Medulla oblongata (tissue), 1 donor: ENCODE measurements at regions not wholly inside any gene's neighbourhood (a gene's known extent, or its start where the extent isn't known, plus 50 kb on each side); places are given as distances from the start of the nearest gene placed in this dataset.
"Not testable (repeated sequence)": the region's sequence is repeated elsewhere in the genome, so short reads cannot be mapped to it uniquely, and the experiment has no call there.

Source experiments
- DNase-seq: peaks from one replicate; pipeline ENCODE4 v3.0.0-alpha.2; 2015; ENCODE audit errors: extremely low spot score

DNA sequence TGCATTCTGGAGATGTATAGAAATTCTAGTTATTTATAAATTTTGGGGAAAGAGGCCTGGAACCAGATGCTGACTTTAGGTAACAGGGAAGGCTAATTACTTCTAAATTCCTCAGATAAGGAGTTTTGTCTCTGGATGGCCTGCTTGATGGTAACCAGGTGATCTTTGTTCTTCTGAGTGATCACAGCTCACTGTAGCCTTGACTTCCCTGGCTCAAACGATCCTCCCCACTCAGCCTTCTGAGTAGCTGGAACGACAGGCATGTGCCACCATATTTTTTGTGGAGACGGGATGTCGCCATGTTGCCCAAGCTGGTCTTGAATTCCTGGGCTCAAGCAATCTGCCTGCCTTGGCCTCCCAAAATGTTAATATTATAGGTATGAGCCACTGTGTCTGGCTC, 54.4 kb upstream of the MSH6 start:
- no peak for DNase-seq

DNA sequence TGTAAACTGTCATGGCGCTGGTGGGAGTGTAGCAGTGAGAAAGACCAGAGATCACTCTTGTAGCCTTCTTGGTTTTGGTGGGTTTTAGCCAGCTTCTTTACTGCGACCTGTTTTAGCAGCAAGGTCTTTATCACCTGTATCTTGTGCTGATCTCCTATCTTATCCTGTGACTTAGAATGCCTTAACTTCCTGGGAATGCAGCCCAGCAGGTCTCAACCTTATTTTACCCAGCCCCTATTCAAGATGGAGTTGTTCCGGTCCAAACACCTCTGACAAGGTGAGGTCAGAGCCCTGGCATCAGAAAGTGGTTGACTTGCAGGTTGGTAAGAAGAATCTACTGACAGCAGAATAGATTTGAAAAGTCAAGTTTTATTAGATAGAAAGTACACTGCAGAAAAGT, 55.0 kb upstream of the MSH6 start:
- no peak for DNase-seq

DNA sequence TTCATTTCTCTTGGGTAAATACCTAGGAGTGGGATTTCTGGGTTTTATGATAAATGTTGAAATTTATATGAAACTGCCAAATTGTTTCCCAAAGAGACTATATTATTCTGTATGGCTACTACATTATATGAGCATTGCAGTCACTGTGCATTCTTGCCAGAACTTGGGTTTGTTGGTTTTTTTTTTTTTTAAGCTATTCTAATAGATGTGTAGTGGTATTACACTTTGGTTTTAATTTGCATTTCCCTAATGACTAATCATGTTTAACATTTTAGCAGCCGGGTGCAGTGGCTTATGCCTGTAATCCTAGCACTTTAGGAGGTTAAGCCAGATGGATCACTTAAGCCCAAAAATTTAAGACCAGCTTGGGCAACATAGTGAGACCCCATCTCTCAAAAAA, 56.0 kb upstream of the MSH6 start:
- DNase-seq, result not testable (repeated sequence)

DNA sequence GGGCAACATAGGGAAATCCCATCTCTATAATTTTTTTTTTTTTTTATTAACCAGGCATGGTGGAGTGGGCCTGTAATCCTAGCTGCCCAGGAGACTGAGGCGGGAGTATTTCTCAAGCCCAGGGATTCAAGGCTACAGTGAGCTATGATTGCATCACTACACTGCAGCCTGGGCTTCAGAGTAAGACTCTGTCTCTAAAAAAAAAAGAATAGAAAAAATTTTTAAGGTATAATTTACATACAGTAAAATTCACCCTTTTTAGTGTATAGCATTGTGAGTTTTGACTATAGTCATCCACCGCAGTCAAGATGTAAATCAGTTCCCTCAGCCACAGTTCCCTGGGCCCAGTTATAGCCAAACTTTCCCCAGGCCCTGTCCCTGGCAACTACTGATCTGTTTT, 57.1 kb upstream of the MSH6 start:
- no peak for DNase-seq

DNA sequence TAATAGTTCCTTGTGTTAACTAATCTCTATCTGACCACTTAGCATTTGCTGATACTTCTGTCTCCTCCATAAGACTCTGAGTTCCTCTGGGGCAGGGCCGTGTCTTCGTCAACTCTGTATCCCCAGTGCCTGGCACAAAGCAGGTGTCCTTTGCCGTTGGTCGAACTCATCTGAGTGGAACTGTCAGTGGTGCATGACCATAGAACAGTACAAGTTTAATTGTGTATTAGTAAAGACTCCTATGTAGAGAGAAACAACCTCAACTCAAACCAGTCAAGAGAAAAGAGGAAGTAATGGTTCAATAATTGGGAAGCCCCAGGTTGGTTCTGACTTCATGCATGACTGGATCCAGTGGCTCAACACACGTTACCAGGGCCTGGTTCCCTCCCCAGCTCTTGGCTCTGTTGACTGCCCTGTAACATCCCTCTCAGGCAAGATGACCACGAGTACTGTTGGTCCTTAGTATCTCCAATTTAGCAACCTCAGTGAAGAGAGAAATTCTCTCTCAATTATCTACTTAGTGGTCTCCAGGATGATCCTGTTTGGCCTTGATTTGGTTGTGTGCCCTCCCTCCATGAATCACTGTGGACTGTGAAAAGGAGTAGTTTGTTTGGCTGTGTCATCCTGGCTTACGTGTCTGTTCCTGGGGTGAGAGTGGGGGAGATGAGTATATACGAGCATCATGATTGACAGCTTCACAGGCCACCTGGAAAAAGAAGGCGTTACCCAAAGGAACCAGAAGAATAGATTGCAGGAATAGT, 58.5 kb upstream of the MSH6 start:
- no peak for DNase-seq

DNA sequence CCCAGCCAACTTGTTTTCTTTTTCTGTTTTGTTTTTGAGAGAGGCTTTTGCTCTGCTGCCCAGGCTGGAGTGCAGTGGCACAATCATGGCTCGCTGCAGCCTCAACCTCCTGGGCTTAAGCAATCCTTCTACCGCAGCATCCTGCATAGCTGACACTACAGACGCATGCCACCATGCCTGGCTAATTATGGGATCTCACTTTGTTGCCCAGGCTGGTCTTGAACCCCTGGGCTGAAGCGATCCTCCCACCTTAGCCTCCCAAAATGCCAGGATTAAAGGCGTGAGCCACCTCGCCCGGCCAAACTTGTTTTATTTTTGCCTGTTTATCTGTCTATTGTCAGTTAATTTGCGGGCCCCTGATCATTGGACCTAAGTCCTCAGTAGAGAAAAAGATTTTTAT, 61.6 kb upstream of the MSH6 start:
- no peak for DNase-seq

DNA sequence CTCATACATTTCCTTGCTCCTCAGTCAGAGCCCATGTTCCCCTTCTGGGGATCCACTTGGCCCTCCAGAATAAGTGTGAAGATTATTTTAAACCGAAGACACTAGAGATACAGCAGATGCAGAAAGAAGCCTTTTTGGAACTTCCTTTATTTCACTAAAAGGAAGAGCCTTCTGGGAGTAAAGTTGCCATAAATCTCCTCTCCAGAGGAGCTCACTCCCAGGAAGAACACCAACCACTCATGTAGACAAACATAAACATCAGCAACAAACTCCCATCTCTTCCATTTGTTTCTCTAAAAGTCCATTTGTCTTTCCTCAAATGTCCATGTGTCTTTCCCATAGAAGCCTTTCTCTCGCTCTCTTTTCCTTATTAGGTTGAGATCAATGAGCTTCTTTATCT, 62.4 kb upstream of the MSH6 start:
- DNase-seq, result no peak

DNA sequence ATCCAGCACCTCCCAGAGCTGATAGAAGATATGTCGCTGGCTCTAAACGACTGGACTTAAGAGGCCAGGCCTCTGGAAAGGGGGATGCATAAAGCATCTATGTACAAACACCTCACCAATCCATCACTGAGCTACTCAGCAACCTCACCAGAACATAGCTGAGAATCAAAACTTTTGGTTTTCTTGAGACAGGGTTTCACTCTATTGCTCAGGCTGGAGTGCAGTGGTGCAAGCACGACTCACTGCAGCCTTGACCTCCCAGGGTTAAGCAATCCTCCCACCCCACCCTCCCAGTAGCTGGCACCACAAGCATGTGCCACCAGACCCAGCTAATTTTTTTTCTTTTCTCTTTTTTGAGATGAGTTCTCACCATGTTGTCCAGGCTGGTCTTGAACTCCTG, 62.9 kb upstream of the MSH6 start:
- no peak for DNase-seq

DNA sequence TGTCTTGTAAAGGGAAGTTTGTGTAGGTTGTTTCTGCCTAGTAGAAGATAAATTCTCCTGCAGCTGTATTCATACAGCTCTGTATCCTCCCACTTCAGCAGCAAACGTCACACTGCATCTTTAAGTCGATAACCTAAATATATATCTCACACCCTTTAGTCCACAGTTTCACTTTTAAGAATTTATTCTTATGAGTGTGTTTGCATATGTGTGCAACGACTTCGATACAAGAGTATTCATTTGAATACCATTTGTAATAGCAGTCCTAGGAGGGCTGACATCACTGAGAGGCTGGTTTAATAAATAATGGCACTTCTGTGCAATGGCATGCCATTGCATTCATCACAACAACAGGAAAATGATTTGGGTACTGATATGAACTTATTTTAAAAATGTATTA, 63.8 kb upstream of the MSH6 start:
- DNase-seq, result no peak

DNA sequence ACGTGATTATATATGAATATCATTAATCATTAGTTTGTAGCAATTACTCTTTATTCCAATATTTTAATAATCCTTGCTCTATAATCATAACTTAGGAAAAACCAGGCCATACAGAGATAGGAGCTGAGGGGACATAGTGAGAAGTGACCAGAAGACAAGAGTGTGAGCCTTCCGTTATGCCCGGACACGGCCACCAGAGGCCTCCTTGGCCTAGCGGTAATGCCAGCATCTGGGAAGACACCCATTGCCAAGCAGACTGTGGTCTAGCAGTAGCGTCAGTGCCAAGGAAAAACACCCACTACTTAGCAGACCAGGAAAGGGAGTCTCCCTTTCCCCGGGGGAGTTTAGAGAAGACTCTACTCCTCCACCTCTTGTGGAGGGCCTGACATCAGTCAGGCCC, 66.6 kb upstream of the MSH6 start:
- not testable (repeated sequence) for DNase-seq

DNA sequence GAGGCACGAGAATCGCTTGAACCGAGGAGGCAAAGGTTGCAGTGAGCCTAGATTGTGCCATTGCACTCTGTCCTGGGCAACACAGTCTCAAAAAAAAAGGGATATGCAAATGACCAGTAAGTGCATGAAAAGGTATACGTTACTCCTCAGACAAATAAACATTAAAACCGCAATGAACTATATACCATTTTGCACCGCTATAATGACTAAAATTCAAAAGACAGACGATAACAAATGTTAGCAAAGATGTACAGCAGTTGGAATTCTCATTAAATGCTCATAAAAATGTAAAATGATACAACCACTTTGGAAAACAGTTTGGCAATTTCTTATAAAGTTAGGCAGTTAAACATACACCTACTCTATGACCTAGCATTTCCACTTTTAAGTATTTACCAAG, 67.4 kb upstream of the MSH6 start:
- no peak for DNase-seq

DNA sequence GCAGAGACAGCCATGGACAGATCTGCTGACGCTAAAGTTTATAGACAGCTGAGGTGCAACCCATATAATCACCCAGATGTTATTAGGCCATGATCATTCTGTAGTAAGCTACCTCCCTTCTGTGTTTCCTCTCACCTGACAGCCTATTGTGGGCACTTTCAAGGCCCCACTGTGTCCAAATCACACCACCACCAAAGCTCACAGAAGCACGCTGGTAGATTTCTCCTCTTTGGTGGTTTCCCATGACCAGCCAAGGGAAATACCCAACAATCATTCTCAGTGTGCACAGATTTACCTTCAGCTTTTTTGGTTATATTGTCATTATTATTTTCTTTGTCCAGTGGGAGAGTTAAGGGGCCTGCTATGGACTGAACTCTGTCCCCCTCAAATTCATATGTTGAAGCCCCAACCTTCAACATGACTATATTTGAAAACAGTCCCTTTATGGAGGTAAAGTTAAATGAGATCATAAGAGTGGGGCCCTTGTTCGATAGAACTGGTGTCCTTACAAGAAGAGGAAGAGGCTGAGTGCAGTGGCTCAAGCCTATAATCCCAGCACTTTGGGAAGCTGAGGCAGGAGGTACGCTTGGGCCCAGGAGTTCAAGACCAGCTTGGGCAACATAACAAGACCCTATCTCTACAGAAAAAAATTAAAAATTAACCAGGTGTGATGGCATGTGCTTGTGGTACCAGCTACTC, 74.0 kb upstream of the MSH6 start:
- no peak for DNase-seq

DNA sequence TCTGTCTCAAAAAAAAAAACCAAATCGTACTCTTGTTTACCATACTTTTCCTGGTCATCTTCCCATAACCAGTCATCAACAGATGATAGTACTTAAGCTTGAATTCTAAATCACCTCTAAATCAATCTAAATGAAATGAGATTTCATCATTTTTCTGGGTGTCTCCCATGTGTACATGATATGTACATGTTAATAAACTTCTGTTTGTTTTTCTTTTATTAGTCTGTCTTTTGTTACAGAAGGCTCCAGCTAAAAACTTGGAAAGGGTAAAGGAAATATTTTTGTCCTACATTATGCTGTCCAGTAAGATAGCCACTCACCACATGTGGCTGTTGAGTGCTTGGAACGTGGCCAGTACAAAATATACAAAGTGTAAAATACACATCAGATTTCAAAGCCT, 78.7 kb upstream of the MSH6 start:
- no peak for DNase-seq

DNA sequence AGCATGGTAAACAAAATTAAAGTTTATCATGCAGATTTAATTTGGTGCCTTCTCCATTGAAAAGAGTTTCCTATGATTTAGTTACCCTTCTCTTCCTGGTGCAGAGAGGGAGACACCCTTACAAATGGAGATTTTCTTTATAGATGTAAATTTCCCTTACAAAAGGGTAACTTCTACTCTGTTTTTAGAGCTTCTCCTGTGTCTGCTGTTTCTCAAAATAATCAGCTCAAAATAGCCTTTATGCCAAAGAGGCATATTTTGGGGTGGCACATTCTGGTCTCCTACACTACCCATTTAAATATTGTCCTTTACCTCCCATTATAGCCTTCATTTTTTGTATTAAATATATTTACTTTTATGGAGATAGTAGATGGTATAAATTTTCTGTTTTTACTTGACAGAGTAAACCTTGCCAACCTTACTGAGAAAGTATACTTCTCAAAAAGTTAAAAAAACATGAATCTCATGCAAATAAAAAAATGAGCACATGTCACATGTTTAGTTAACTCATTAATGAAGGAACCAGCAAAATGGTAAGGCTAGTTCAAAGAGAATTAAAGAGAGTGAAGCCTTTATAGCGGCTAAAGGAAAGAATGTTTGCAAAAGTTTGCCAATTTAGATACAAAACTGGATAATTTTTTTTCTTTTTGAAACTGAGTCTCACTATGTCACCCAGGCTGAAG, 83.3 kb upstream of the MSH6 start:
- no peak for DNase-seq

DNA sequence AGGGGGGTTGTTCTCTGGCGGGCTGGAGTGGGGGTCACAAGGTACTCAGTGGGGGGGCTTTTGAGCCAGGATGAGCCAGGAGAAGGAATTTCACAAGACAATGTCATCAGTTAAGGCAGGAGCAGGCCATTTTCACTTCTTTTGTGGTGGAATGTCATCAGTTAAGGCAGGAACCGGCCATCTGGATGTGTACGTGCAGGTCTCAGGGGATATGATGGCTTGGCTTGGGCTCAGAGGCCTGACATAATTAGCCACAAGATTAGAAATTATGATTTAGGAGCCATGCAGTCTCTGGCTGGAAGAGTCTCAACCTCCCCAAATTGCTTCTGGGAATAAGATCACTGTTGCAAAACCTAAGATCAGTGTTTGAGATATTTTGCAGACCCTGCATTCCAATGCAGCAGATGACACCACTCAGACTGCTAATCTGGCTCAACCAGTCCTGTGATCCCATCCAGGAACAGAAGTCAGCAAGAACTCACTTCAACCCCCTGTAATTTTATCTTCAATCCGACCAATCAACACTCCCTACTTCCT, 84.4 kb upstream of the MSH6 start:
- not testable (repeated sequence) for DNase-seq

DNA sequence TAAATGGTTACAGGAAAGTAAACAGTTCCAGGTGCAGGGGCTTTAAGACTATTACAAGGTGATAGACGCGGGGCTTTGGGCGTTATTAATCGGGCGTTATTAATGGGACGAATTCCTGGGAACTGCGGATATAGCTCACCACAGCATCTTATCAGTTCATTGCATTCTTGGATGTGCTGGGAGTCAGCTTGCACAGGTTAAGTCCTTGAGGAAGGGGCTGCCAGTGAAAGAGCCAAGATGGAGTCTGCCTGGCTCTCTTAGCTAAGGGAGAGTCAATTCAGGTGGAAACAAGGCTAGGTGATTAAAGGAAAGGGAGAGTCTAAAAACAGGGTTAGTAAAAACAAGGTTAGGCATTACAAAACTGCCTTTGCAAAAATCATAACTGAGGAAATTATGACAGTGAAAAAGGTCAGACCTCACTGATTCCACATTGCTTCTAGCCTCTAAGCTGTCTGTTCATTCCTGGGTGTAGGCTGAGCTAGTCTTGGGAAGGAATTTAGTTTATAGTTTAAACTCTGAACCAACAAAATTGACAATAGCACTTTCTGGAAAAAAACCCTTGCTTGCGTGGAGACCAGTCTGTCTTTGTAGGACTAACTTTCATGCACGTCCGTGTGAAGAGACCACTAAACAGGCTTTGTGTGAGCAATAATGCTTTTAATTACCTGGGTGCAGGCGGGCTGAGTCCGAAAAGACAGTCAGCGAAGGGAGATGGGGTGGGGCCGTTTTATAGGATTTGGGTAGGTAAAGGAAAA, 85.1 kb upstream of the MSH6 start:
- DNase-seq, result not testable (repeated sequence)

DNA sequence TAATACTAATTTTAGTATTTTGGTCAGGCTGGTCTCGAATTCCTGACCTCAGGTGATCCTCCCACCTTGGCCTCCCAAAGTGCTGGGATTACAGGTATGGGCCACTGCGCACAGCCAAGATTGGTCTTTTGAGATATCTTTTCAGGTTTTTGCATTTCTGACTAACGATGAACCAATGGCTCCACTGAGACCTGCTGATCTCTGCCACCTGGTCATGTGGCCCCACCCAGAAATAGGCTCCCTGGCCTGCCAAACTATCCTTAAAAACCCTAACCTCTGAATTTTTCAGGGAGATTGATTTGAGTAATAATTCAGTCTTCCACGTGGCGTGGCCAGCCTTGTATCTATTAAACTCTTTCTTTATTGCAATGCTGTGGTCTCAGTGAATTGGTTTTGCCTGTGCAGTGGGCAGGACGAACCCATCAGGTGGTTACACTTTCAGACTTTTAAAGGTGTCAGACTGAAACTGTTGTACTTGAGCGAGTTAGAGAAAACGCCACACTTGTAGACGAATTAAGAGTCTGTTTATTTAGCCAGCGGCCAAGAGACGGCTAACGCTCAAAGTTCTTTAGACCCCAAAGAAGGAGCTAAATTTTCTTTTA, 85.8 kb upstream of the MSH6 start:
- DNase-seq, result no peak

DNA sequence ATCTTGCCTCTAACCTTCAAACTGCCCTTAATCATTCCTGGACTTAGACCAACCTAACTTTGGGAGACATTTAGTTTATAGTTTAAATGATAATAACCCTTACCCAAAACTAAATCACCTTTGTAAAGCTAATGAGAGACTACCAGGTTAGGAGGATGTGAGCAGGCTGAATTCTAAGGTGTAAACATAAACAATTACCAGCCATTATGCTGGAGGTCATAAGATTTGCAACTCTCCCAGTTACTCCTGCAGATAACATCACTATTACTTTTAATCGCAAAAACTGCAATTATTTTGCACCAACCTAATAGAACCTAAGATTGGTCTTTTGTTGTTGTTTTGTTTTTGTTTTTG, 86.5 kb upstream of the MSH6 start:
- DNase-seq, result no peak

DNA sequence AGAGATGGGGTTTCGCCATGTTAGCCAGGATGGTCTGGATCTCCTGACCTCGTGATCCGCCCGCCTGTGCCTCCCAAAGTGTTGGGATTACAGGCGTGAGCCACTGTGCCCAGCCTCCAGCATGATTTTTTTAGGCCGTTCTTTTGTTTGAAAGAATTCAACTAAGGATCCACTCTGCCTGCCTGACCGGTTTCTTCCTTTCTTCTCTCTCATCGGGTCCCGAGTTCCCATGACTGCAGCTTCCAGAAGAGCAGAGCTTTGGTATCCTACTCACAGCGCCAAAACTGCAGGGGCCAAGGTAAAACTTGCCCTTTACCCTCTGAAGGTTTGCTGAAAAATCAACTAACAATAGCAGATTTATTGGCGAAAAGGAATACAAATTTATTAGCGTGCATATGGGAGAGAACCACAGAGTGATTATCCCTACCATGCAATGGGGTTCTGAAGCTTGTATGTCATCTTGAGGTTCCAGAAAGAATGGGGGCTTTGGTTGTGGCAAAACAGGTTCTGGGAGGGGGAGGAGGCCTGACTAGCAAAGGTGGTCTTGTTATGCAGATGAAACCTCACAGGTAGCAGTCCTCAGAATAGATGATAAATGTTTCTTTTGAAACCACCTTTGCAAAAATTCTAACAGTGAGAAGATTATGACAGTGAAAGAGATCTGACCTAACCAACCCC, 87.0 kb upstream of the MSH6 start:
- DNase-seq, result no peak

DNA sequence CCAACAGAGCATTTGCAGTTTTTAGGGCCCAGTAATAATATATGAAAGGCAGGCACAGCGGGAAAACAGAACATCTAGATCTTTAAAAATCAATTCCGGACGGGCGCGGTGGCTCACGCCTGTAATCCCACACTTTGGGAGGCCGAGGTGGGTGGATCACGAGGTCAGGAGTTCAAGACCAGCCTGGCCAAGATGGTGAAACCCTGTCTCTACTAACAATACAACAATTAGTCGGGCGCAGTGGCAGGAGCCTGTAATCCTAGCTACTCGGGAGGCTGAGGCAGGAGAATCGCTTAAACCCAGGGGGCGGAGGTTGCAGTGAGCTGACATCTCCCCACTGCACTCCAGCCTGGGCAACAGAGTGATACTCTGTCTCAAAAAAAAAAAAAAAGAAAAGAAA, 88.5 kb upstream of the MSH6 start:
- DNase-seq, result not testable (repeated sequence)

DNA sequence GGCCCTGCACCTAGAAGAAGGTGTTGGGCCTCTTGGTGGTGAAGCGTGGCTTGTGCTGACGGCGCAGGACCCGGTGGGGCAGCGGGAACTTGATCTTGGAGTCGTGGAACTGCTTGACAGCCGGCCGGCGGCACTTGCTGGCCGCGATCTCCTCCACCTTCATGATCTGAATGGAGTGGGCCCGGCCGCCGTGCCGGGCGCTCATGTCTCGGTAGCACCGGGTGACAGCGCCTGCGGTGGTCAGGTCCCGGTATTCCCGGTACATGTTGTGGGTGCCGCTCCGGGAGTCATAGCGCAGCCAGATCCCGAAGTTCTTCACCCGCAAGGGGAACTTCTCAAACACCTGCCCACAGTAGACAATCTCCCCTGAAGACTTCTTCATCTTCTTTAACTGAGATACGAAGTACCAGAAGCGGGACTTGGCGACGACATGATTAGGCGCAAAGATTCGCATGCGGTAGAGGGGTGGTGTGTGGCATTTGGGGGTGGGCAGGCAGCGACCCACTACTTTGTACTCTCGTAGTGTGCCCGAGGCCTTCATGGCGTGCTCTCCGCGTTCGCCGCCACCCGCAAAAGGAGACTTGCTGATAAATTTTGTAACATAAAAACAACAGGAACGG, 92.1 kb upstream of the MSH6 start:
- DNase-seq, result not testable (repeated sequence)
